Ovary (tissue), 7 donors: ENCODE measurements at regions not wholly inside any gene's neighbourhood (a gene's known extent, or its start where the extent isn't known, plus 50 kb on each side); places are given as distances from the start of the nearest gene placed in this dataset.
"Not testable (repeated sequence)": the region's sequence is repeated elsewhere in the genome, so short reads cannot be mapped to it uniquely, and the experiment has no call there.

Experiments
- DNase-seq, 5 donors: peaks; one replicate each; pipeline ENCODE4 v3.0.0-alpha.2; 2019 to 2020
- H3K27ac ChIP-seq, 2 donors: fragments of 200-600 bp; one replicate each; pipeline versions ENCODE4 v1.5.1 to v1.8.0; 2019 to 2022
- H3K27me3 ChIP-seq: fragments of 200-600 bp; one replicate; pipeline ENCODE4 v1.8.0; 2022
- H3K36me3 ChIP-seq: fragments of 200-600 bp; sonication (generic); one replicate; pipeline ENCODE4 v1.5.1; 2019
- H3K4me1 ChIP-seq: one replicate; pipeline ENCODE4 v1.8.1; 2013; ENCODE audit warnings: mild to moderate bottlenecking, moderate library complexity; ENCODE audit not compliant: insufficient read depth
- H3K4me3 ChIP-seq: fragments of 200-600 bp; sonication (generic); one replicate; pipeline ENCODE4 v1.5.1; 2017
- H3K9me3 ChIP-seq, 2 donors: fragments of 200-600 bp in 1 of 2; sonication (generic) in 1 of 2; one replicate each; pipeline versions ENCODE4 v1.5.1 to v1.8.1; 2013 to 2019; ENCODE audit warnings: mild to moderate bottlenecking in 1 of 2, moderate library complexity in 1 of 2
- WGBS, 3 donors: extraction: QIAGEN DNeasy Blood & Tissue Kit in 1 of 3; methylation state at CpG; one replicate each; pipeline versions ENCODE4 v1.1.5 to v1.1.7; 2013 to 2017; 5-methylcytosine and 5-hydroxymethylcytosine counted together
- intact Hi-C, 4 donors: fragments of 100-400 bp; cut with DNase I; formaldehyde crosslinking; loops; one replicate each; pipeline versions ENCODE4 v1.11.0 to v1.15.1; 2022 to 2023
- donor health status: DM: no; HTN: no; CAD: no; lungs with moderate emphysema.
- donor health status: DM: no; HTN: no; CAD: no.
- donor health status: Bipolar disorder and iron deficiency.
- donor health status: DM: no; HTN: no; CAD: no.
- donor health status: DM: yes; HTN: yes; CAD: no.

GRCh38 chr2:111448796-111449195, 328.1 kb downstream of the BCL2L11 start:
- H3K36me3 ChIP-seq, H3K9me3 ChIP-seq, H3K27ac ChIP-seq, H3K4me3 ChIP-seq, DNase-seq, H3K27me3 ChIP-seq, intact Hi-C loops, H3K4me1 ChIP-seq: not testable (repeated sequence)
- no CpG with 5 or more reads among the region's 8 CpGs for WGBS, 3 donors

- H3K36me3 ChIP-seq: not testable (repeated sequence)
Measured at GRCh38 chr2:111450526-111450925, 329.8 kb downstream of the BCL2L11 start.

GRCh38 chr2:111451692-111452199, 331.0 kb downstream of the BCL2L11 start:
- H3K9me3 ChIP-seq, H3K27ac ChIP-seq, H3K27me3 ChIP-seq, H3K4me1 ChIP-seq, H3K4me3 ChIP-seq, intact Hi-C loops, H3K36me3 ChIP-seq, DNase-seq: not testable (repeated sequence)
- 24 to 55% (median 29%) methylated on average over 3 to 4 of the region's 9 CpGs for WGBS, 3 donors

More at GRCh38 chr2:111450526-111450925, 329.8 kb downstream of the BCL2L11 start:
- H3K4me1 ChIP-seq, H3K4me3 ChIP-seq, intact Hi-C loops, H3K27ac ChIP-seq, DNase-seq, H3K9me3 ChIP-seq, H3K27me3 ChIP-seq: not testable (repeated sequence)
- 55 to 100% (median 100%) methylated on average over 1 to 3 of the region's 6 CpGs for WGBS, 3 donors

DNA sequence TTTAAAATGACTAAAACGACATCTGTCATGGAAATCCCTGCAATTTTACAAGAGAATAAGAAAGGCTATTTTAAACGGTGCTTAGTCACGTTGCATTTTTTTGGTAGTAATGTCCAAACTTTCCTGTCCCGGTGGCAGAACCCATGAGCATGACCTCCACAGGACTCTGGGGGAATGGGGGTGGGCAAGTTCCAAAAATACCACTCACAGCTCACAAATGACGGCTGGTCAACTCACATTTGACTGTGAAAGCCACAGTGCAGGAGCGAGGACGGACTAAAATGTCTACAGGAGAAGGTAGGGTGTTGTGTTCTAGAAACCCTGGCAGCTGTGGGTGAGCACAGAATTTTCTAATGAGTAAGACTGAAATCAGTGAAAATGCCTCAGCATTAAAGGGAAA, 331.5 kb downstream of the BCL2L11 start:
- H3K36me3 ChIP-seq, H3K27me3 ChIP-seq, H3K4me1 ChIP-seq, H3K9me3 ChIP-seq, intact Hi-C loops, DNase-seq, H3K27ac ChIP-seq, H3K4me3 ChIP-seq: not testable (repeated sequence)
- WGBS, 3 donors: 52 to 77% (median 75%) methylated on average over 5 to 6 of the region's 7 CpGs

GRCh38 chr2:111453308-111453707, 332.6 kb downstream of the BCL2L11 start:
- H3K9me3 ChIP-seq, H3K36me3 ChIP-seq, H3K4me1 ChIP-seq, H3K27me3 ChIP-seq, DNase-seq, H3K27ac ChIP-seq, H3K4me3 ChIP-seq, intact Hi-C loops: not testable (repeated sequence)
- WGBS, 3 donors: 40% methylated on average over 1 of the region's 2 CpGs; no CpG with 5 or more reads in 2 of the 3 donors

GRCh38 chr2:111453816-111454215, 333.1 kb downstream of the BCL2L11 start:
- H3K4me1 ChIP-seq, intact Hi-C loops, DNase-seq, H3K27me3 ChIP-seq, H3K27ac ChIP-seq, H3K9me3 ChIP-seq, H3K36me3 ChIP-seq, H3K4me3 ChIP-seq: not testable (repeated sequence)
- no CpG with 5 or more reads among the region's 2 CpGs for WGBS, 3 donors

DNA sequence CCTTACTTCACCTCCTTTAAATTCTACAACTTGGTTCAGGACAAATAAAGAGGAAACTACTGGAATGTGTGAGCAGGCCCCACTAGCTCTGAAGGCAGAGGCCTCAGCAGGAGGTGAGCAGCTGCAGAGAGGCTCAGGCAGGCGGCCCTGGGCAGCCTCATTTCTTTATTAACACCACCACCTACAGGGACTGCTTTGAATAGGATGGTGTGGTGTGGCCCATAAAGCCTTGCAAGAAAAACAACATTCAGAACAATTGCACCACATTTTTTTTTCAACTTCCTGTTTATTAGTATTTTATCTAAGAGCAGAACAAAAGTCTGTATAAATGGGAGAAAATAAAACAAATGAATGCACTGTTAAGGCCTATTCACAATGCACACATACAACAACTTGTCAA, 333.7 kb downstream of the BCL2L11 start:
- H3K27ac ChIP-seq, H3K4me1 ChIP-seq, H3K4me3 ChIP-seq, H3K27me3 ChIP-seq, H3K9me3 ChIP-seq, H3K36me3 ChIP-seq, intact Hi-C loops: not testable (repeated sequence)
- WGBS, 3 donors: 0% methylated on average over 1 of the region's 1 CpG; no CpG with 5 or more reads in 2 of the 3 donors
- peak in 1 of 5 donors; percentile 27 for DNase-seq

- DNase-seq, intact Hi-C loops, H3K27ac ChIP-seq: not testable (repeated sequence)
Measured at GRCh38 chr2:111455016-111456015, 334.6 kb downstream of the BCL2L11 start.

GRCh38 chr2:111457191-111457590, 336.5 kb downstream of the BCL2L11 start:
- intact Hi-C loops, H3K4me1 ChIP-seq, H3K36me3 ChIP-seq, H3K27ac ChIP-seq, H3K9me3 ChIP-seq, H3K27me3 ChIP-seq, H3K4me3 ChIP-seq, DNase-seq: not testable (repeated sequence)
- 82 to 88% (median 86%) methylated on average over 2 to 5 of the region's 5 CpGs for WGBS, 3 donors

More at GRCh38 chr2:111455016-111456015, 334.6 kb downstream of the BCL2L11 start:
- WGBS, 3 donors: 78 to 88% (median 81%) methylated on average over 9 of the region's 9 CpGs
- not testable (repeated sequence) for H3K36me3 ChIP-seq, H3K9me3 ChIP-seq, H3K27me3 ChIP-seq, H3K4me3 ChIP-seq, H3K4me1 ChIP-seq

- H3K36me3 ChIP-seq, H3K27me3 ChIP-seq, DNase-seq, H3K27ac ChIP-seq, H3K4me1 ChIP-seq, H3K4me3 ChIP-seq, intact Hi-C loops, H3K9me3 ChIP-seq: not testable (repeated sequence)
- 97 to 98% (median 98%) methylated on average over 5 of the region's 5 CpGs for WGBS, 3 donors
Measured at GRCh38 chr2:111460901-111461300, 340.2 kb downstream of the BCL2L11 start.

GRCh38 chr2:111461831-111462230, 341.1 kb downstream of the BCL2L11 start:
- DNase-seq, H3K27ac ChIP-seq, H3K27me3 ChIP-seq, H3K4me3 ChIP-seq, intact Hi-C loops, H3K36me3 ChIP-seq, H3K4me1 ChIP-seq, H3K9me3 ChIP-seq: not testable (repeated sequence)
- WGBS, 3 donors: 88 to 98% (median 88%) methylated on average over 1 of the region's 1 CpG

DNA sequence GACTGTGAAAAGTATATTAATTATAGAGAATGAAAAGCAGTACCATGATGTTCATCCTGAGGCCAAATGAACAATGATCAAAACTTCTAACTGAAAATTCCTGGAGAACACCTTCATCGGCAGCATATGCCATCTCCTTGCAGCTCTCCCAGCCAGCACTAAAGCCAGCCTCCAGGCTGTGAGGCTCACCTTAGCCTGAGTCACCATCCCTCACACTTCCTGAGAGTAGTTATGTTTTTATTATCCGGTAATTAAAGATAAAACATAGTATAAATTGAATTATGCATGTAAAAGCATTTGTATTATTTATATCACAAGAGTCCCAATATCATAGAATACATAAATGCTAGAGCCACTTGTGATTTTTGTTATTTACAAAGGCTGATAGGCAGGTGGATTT, 341.9 kb downstream of the BCL2L11 start:
- H3K9me3 ChIP-seq, intact Hi-C loops, H3K36me3 ChIP-seq, H3K4me1 ChIP-seq, H3K4me3 ChIP-seq, DNase-seq, H3K27ac ChIP-seq, H3K27me3 ChIP-seq: not testable (repeated sequence)
- WGBS, 3 donors: 79 to 90% (median 89%) methylated on average over 2 of the region's 2 CpGs
